NB4 (cell line): ENCODE measurements at regions not wholly inside any gene's neighbourhood (a gene's known extent, or its start where the extent isn't known, plus 50 kb on each side); places are given as distances from the start of the nearest gene placed in this dataset.

ENCODE experiments used
- DNase-seq: peaks from one replicate; pipeline ENCODE4 v3.0.0; 2010; ENCODE audit warnings: low read depth
- H3K4me3 ChIP-seq: one replicate; pipeline ENCODE4 v1.5.1; 2011; ENCODE audit warnings: mild to moderate bottlenecking, low read depth, low read length, moderate library complexity
- CTCF ChIP-seq: IDR thresholded peaks from one replicate; pipeline ENCODE4 v1.5.1; 2012; ENCODE audit warnings: low read depth, low read length
- MAX ChIP-seq: IDR thresholded peaks from 2 replicates; pipeline ENCODE4 v1.6.1; 2011; ENCODE audit warnings: low read depth, low read length
- MYC ChIP-seq: IDR thresholded peaks from 2 replicates; pipeline ENCODE4 v1.6.1; 2011; ENCODE audit warnings: low read depth, low read length
- POLR2A ChIP-seq: IDR thresholded peaks from 2 replicates; pipeline ENCODE4 v1.6.1; 2011; ENCODE audit warnings: mild to moderate bottlenecking; ENCODE audit not compliant: insufficient read length; ENCODE audit errors: extremely low read depth

- no peak for DNase-seq
- H3K4me3 ChIP-seq: no peak overlapping the region
- no peak for TF ChIP-seq MYC
- no peak for TF ChIP-seq POLR2A
- TF ChIP-seq MAX: no peak
Measured at GRCh38 chr5:155282503-155283107, 269.1 kb downstream of the KIF4B start.

- no peak for DNase-seq
- no peak overlapping the region for H3K4me3 ChIP-seq
- TF ChIP-seq MAX (no peak), POLR2A (no peak), MYC (no peak), CTCF (no peak)
Measured at GRCh38 chr5:155285706-155286105, 272.2 kb downstream of the KIF4B start.

- no peak for DNase-seq
- H3K4me3 ChIP-seq: no peak overlapping the region
- TF ChIP-seq MYC: no peak
- no peak for TF ChIP-seq MAX
- TF ChIP-seq POLR2A: no peak
- TF ChIP-seq CTCF: no peak
Measured at GRCh38 chr5:155290937-155291336, 277.4 kb downstream of the KIF4B start.

GRCh38 chr5:155293605-155294178 is 280.1 kb downstream of the KIF4B start:
- TF ChIP-seq CTCF: no peak
- TF ChIP-seq POLR2A: no peak
- no peak for TF ChIP-seq MYC
- TF ChIP-seq MAX: no peak
- DNase-seq: no peak

GRCh38 chr5:155295111-155295510 is 281.6 kb downstream of the KIF4B start:
- H3K4me3 ChIP-seq: no peak overlapping the region
- no peak for TF ChIP-seq POLR2A
- TF ChIP-seq CTCF: no peak
- no peak for TF ChIP-seq MAX
- TF ChIP-seq MYC: no peak
- DNase-seq: no peak

More at GRCh38 chr5:155293605-155294178, 280.1 kb downstream of the KIF4B start:
- no peak overlapping the region for H3K4me3 ChIP-seq

- DNase-seq: no peak
- no peak overlapping the region for H3K4me3 ChIP-seq
- TF ChIP-seq MYC (no peak), CTCF (no peak), MAX (no peak), POLR2A (no peak)
Measured at GRCh38 chr5:155299386-155300005, 285.9 kb downstream of the KIF4B start.
